GM12878 (cell line): ENCODE measurements at regions not wholly inside any gene's neighbourhood (a gene's known extent, or its start where the extent isn't known, plus 50 kb on each side); places are given as distances from the start of the nearest gene placed in this dataset.

Experiments used
- ATAC-seq: fragments of 200-7000 bp; cut with Tn5 transposase; 3 replicates; pipeline ENCODE4 v1.9.1; 2020; ENCODE audit warnings: mild to moderate bottlenecking, moderate library complexity
- BruUV-seq: library from RNA; stranded (reverse); fragments of 400-500 nt; replicated peaks from 2 replicates; lab custom pipeline; 2021; lab: Mats Ljungman, UMichigan
- CTCF ChIA-PET: fragments of 300-600 bp; sonication (Branson Sonifier 250); formaldehyde crosslinking; extraction: SDS; loops from one replicate; lab custom pipeline; 2021; ENCODE audit warnings: inconsistent platforms; lab: Yijun Ruan, JAX
- POLR2A ChIA-PET: fragments of 350-600 bp; formaldehyde crosslinking; extraction: SDS; loops from one replicate; lab custom pipeline; 2021; ENCODE audit warnings: inconsistent platforms; lab: Charles Lee
- RAD21 ChIA-PET: fragments of 300-600 bp; sonication (Branson Sonifier 250); formaldehyde crosslinking; loops from one replicate; lab custom pipeline; 2023; ENCODE audit warnings: antibody characterized with exemption; ENCODE audit not compliant: unreplicated experiment; lab: Charles Lee
- SMC1A ChIA-PET: fragments of 300-600 bp; sonication (Branson Sonifier 250); formaldehyde crosslinking; loops from one replicate; lab custom pipeline; 2023; ENCODE audit not compliant: unreplicated experiment, uncharacterized antibody; lab: Charles Lee
- DNase-seq: peaks from one replicate; pipeline ENCODE4 v3.0.0-alpha.2; 2011; ENCODE audit warnings: low read depth, low spot score
- FAIRE-seq: peaks from 3 replicates; lab custom pipeline; 2011; peaks lifted over from hg19 to GRCh38; lab: Jason Lieb, UNC
- H2AFZ ChIP-seq: 2 replicates; pipeline ENCODE4 v1.6.0; 2011; ENCODE audit warnings: low read depth, low read length, control low read depth; ENCODE audit not compliant: control insufficient read depth
- H3K27ac ChIP-seq: 2 replicates; pipeline ENCODE4 v1.5.1; 2011; ENCODE audit warnings: control low read depth; ENCODE audit not compliant: control insufficient read depth, insufficient read depth
- H3K27me3 ChIP-seq, 2 experiments: replicated peaks in 1 of 2; 2 replicates each; pipeline versions ENCODE4 v1.6.0 to v1.6.1; 2011; ENCODE audit warnings: low read length in 1 of 2; ENCODE audit not compliant: control insufficient read depth in 2 of 2, insufficient read depth in 2 of 2
- H3K36me3 ChIP-seq, 2 experiments: 2 replicates each; pipeline ENCODE4 v1.5.1; 2011; ENCODE audit warnings: low read length in 1 of 2; ENCODE audit not compliant: control insufficient read depth in 2 of 2, insufficient read depth in 2 of 2
- H3K4me1 ChIP-seq: 2 replicates; pipeline ENCODE4 v1.6.1; 2011; ENCODE audit warnings: mild to moderate bottlenecking, low read length, moderate library complexity, mixed read lengths; ENCODE audit not compliant: control insufficient read depth, insufficient read depth
- H3K4me2 ChIP-seq: 2 replicates; pipeline ENCODE4 v1.6.0; 2011; ENCODE audit warnings: control low read depth; ENCODE audit not compliant: control insufficient read depth, insufficient read depth
- H3K4me3 ChIP-seq: fragments of 200-600 bp; sonication (generic); 2 replicates; pipeline ENCODE4 v1.5.1; 2016
- H3K79me2 ChIP-seq: 2 replicates; pipeline ENCODE4 v1.6.0; 2011; ENCODE audit warnings: low read length; ENCODE audit not compliant: control insufficient read depth, insufficient read depth
- H3K9ac ChIP-seq: 2 replicates; pipeline ENCODE4 v1.8.0; 2011; ENCODE audit warnings: low read length, control low read depth, mixed read lengths; ENCODE audit not compliant: control insufficient read depth, insufficient read depth
- H3K9me3 ChIP-seq: replicated peaks from 3 replicates; pipeline ENCODE4 v1.5.1; 2011; ENCODE audit warnings: mild to moderate bottlenecking, low read length; ENCODE audit not compliant: control insufficient read depth, insufficient read depth
- H4K20me1 ChIP-seq: 2 replicates; pipeline ENCODE4 v1.6.0; 2011; ENCODE audit not compliant: control insufficient read depth, insufficient read depth
- DPF2 ChIP-seq: fragments of 450-650 bp; IDR thresholded peaks from 2 replicates; pipeline ENCODE4 v1.6.1; 2017; ENCODE audit warnings: mild to moderate bottlenecking
- GABPA ChIP-seq: IDR thresholded peaks from 2 replicates; pipeline ENCODE4 v1.6.1; 2014; ENCODE audit warnings: antibody characterized with exemption, low read depth, mild to moderate bottlenecking, inconsistent platforms
- NR2C2 ChIP-seq: IDR thresholded peaks from 2 replicates; pipeline ENCODE4 v1.6.1; 2011; ENCODE audit warnings: borderline replicate concordance, low read depth; ENCODE audit not compliant: control insufficient read depth, insufficient read length
- PAX5 ChIP-seq: IDR thresholded peaks from 2 replicates; pipeline ENCODE4 v1.6.1; 2011; ENCODE audit warnings: low read depth, low read length, borderline replicate concordance
- PAX8 ChIP-seq: fragments of 450-650 bp; IDR thresholded peaks from 2 replicates; pipeline ENCODE4 v1.6.1; 2017; ENCODE audit warnings: mild to moderate bottlenecking, moderate library complexity
- SP1 ChIP-seq: IDR thresholded peaks from one replicate; pipeline ENCODE4 v1.6.1; 2011; ENCODE audit warnings: low read depth, low read length
- STAT1 ChIP-seq: fragments of 450-650 bp; conservative IDR thresholded peaks from 2 replicates; pipeline ENCODE4 v1.6.1; 2014; ENCODE audit warnings: antibody characterized with exemption, mild to moderate bottlenecking
- WGBS: methylation state at CpG from one replicate; pipeline ENCODE4 v1.1.6; 2016; ENCODE audit warnings: low lambda C conversion rate; ENCODE audit not compliant: insufficient replicate concordance, insufficient coverage; ENCODE audit errors: missing lambda C conversion rate; 5-methylcytosine and 5-hydroxymethylcytosine counted together
- in situ Hi-C: fragments of 300-500 bp; cut with MboI; formaldehyde crosslinking; loops from 9 replicates; pipeline ENCODE4 v1.14.3; 2018; ENCODE audit warnings: mixed read lengths
- intact Hi-C: fragments of 100-400 bp; cut with micrococcal nuclease; formaldehyde crosslinking; loops from one replicate; pipeline ENCODE4 v1.14.2; 2022; ENCODE audit not compliant: unreplicated experiment
- TF ChIP-seq, protein P1 (sequence below): IDR thresholded peaks from 2 replicates; pipeline ENCODE4 v1.6.1; 2012; ENCODE audit warnings: improper control_type of control experiment, low read depth, low read length; ENCODE audit not compliant: insufficient replicate concordance
- TF ChIP-seq, protein P2 (sequence below): IDR thresholded peaks from 2 replicates; pipeline ENCODE4 v1.6.1; 2012; ENCODE audit warnings: low read depth, low read length, improper control_type of control experiment
- TF ChIP-seq, protein P3 (sequence below): IDR thresholded peaks from 2 replicates; pipeline ENCODE4 v1.6.1; 2012; ENCODE audit warnings: low read depth, low read length, improper control_type of control experiment
- TF ChIP-seq, protein P4 (sequence below): fragments of 450-650 bp; IDR thresholded peaks from 2 replicates; pipeline ENCODE4 v1.6.1; 2014; ENCODE audit warnings: mild to moderate bottlenecking

DNA sequence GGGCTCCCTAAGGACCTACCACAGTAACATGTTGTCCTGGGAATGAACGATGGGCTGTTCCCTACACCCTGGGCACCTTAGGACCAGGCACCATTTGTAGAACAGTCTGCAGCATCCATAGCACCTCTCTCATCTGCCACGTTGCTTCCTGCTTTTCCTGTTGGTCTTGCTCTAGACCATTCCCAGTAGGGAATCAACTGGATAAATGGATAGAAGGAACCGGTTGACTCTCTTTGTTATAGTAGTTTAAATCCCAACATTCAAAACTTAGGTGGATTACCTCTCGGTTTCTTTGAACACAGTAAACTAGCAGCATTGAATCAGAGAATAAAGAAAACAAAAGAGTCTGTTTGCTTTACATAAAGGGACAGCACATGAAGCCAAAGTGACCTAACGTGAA is 159.1 kb downstream of the HS3ST3B1 start (continued):
- TF ChIP-seq, protein P1, sequence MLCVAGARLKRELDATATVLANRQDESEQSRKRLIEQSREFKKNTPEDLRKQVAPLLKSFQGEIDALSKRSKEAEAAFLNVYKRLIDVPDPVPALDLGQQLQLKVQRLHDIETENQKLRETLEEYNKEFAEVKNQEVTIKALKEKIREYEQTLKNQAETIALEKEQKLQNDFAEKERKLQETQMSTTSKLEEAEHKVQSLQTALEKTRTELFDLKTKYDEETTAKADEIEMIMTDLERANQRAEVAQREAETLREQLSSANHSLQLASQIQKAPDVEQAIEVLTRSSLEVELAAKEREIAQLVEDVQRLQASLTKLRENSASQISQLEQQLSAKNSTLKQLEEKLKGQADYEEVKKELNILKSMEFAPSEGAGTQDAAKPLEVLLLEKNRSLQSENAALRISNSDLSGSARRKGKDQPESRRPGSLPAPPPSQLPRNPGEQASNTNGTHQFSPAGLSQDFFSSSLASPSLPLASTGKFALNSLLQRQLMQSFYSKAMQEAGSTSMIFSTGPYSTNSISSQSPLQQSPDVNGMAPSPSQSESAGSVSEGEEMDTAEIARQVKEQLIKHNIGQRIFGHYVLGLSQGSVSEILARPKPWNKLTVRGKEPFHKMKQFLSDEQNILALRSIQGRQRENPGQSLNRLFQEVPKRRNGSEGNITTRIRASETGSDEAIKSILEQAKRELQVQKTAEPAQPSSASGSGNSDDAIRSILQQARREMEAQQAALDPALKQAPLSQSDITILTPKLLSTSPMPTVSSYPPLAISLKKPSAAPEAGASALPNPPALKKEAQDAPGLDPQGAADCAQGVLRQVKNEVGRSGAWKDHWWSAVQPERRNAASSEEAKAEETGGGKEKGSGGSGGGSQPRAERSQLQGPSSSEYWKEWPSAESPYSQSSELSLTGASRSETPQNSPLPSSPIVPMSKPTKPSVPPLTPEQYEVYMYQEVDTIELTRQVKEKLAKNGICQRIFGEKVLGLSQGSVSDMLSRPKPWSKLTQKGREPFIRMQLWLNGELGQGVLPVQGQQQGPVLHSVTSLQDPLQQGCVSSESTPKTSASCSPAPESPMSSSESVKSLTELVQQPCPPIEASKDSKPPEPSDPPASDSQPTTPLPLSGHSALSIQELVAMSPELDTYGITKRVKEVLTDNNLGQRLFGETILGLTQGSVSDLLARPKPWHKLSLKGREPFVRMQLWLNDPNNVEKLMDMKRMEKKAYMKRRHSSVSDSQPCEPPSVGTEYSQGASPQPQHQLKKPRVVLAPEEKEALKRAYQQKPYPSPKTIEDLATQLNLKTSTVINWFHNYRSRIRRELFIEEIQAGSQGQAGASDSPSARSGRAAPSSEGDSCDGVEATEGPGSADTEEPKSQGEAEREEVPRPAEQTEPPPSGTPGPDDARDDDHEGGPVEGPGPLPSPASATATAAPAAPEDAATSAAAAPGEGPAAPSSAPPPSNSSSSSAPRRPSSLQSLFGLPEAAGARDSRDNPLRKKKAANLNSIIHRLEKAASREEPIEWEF: no peak
- TF ChIP-seq PAX5: no peak
- TF ChIP-seq SP1: no peak
- TF ChIP-seq DPF2: no peak

DNA sequence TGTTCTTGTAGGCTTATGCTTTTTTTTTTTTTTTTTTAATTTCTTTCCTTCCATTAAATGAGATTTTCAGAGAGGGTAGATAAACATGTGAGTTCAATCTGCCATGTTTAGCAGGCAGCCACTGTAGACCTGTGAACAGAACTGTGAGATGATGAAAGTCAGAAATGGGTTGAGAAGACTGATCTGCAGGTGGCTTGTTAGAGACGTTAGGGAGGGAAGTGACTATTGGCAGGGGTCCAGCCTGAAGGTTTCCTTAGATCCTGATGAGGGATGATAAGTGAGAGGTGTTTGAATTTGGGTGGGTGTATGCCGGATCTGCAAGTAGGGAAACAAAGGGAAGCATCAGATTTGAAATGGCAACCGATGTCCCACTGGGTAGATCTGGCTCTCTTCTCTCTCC is 157.8 kb downstream of the HS3ST3B1 start:
- Histone ChIP-seq H3K27me3 (no peaks in the 10 kb centered on the region), H3K27ac (no peak overlapping the region), H3K4me1 (no peaks in the 10 kb centered on the region), H3K36me3 (no peaks in the 10 kb centered on the region), H3K79me2 (no peaks in the 10 kb centered on the region), H2AFZ (no peak overlapping the region), H4K20me1 (no peaks in the 10 kb centered on the region), H3K4me3 (no peak overlapping the region), H3K9me3 (no peaks in the 10 kb centered on the region; the same call in 2 of the 3 replicates), H3K9ac (no peak overlapping the region), H3K4me2 (no peak overlapping the region)
- TF ChIP-seq PAX8: no peak
- TF ChIP-seq GABPA: no peak
- TF ChIP-seq, protein P2, sequence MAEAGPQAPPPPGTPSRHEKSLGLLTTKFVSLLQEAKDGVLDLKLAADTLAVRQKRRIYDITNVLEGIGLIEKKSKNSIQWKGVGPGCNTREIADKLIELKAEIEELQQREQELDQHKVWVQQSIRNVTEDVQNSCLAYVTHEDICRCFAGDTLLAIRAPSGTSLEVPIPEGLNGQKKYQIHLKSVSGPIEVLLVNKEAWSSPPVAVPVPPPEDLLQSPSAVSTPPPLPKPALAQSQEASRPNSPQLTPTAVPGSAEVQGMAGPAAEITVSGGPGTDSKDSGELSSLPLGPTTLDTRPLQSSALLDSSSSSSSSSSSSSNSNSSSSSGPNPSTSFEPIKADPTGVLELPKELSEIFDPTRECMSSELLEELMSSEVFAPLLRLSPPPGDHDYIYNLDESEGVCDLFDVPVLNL: no peak
- TF ChIP-seq NR2C2: no peak
- TF ChIP-seq, protein P3, sequence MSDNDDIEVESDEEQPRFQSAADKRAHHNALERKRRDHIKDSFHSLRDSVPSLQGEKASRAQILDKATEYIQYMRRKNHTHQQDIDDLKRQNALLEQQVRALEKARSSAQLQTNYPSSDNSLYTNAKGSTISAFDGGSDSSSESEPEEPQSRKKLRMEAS: no peak
- TF ChIP-seq, protein P4, sequence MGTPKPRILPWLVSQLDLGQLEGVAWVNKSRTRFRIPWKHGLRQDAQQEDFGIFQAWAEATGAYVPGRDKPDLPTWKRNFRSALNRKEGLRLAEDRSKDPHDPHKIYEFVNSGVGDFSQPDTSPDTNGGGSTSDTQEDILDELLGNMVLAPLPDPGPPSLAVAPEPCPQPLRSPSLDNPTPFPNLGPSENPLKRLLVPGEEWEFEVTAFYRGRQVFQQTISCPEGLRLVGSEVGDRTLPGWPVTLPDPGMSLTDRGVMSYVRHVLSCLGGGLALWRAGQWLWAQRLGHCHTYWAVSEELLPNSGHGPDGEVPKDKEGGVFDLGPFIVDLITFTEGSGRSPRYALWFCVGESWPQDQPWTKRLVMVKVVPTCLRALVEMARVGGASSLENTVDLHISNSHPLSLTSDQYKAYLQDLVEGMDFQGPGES: no peak
- no peak for TF ChIP-seq STAT1
- BruUV-seq: no TSS peak
- 42% methylated on average over 3 of the region's 3 CpGs for WGBS
- DNase-seq (no peak), ATAC-seq (no peak), FAIRE-seq (no peak)
- intact Hi-C loops (no loop called here), in situ Hi-C loops (no loop called here)
- ChIA-PET SMC1A (no interaction called here), POLR2A (no interaction called here), CTCF (no interaction called here), RAD21 (no interaction called here)
